ENCODE measurements at regions not wholly inside any gene's neighbourhood (a gene's known extent, or its start where the extent isn't known, plus 50 kb on each side); places are given as distances from the start of the nearest gene placed in this dataset.

DNA sequence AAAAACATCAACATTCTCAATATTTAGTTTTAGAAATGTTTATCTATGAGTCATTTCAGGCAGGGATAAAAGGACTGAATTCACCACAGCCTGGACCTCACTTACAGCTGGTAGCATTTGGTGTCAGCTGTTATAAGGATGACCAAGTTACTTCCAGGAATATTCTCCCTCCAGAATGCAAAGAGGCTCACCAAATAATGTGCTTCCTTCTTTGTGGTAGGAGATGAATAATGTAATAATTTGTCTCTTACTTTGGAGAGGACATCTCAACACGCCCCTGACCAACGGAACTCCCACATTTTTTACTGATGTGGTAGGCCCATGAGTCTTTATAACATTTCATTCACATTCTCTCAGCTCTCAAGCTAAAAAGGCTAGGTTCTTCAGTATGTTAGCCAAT, 825.9 kb upstream of the GRAMD2B start:
- Histone ChIP-seq H3K4me2 (ENCODE audit: low read depth, low read length) (no peak overlapping the region), H3K4me3 (replicated peaks in 1 of 3; ENCODE audit: insufficient read depth in 1 of 3, low read depth in 2 of 3, low read length in 3 of 3) (no peak overlapping the region), H2AFZ (ENCODE audit: low read length) (no peak overlapping the region), H3K36me3 (replicated peaks in 1 of 2; ENCODE audit: control insufficient read depth in 1 of 2, insufficient read depth in 2 of 2, low read length in 2 of 2) (no peaks in the 10 kb centered on the region), H3K27ac (ENCODE audit: extremely low read length, insufficient read depth, low read length) (no peak overlapping the region), H3K79me2 (ENCODE audit: insufficient read depth, low read length) (no peaks in the 10 kb centered on the region), H3K27me3 (ENCODE audit: control insufficient read depth in 1 of 2, insufficient read depth in 2 of 2, low read length in 2 of 2) (no peaks in the 10 kb centered on the region), H3K9ac (ENCODE audit: insufficient read depth, low read depth, low read length) (no peak overlapping the region), H3K4me1 (ENCODE audit: insufficient read depth, low read length) (no peaks in the 10 kb centered on the region), H3K9me3 (ENCODE audit: low read length) (peaks cover 40% of the 10 kb centered on the region; the same call in 1 of the 2 replicates), H4K20me1 (ENCODE audit: insufficient read depth, low read length) (no peaks in the 10 kb centered on the region)
- CTCF ChIA-PET (ENCODE audit: low intra/inter-chr PET ratio, low total read pairs): no interaction called here
- POLR2A ChIA-PET: no interaction called here
- DNase-seq (ENCODE audit: low spot score) (no peak), ATAC-seq (no peak), FAIRE-seq (no peak)
- no peak for TF ChIP-seq ARID5B (CRISPR knock-in tag; IDR thresholded peaks at IDR 0.05)
- TF ChIP-seq, protein P1, sequence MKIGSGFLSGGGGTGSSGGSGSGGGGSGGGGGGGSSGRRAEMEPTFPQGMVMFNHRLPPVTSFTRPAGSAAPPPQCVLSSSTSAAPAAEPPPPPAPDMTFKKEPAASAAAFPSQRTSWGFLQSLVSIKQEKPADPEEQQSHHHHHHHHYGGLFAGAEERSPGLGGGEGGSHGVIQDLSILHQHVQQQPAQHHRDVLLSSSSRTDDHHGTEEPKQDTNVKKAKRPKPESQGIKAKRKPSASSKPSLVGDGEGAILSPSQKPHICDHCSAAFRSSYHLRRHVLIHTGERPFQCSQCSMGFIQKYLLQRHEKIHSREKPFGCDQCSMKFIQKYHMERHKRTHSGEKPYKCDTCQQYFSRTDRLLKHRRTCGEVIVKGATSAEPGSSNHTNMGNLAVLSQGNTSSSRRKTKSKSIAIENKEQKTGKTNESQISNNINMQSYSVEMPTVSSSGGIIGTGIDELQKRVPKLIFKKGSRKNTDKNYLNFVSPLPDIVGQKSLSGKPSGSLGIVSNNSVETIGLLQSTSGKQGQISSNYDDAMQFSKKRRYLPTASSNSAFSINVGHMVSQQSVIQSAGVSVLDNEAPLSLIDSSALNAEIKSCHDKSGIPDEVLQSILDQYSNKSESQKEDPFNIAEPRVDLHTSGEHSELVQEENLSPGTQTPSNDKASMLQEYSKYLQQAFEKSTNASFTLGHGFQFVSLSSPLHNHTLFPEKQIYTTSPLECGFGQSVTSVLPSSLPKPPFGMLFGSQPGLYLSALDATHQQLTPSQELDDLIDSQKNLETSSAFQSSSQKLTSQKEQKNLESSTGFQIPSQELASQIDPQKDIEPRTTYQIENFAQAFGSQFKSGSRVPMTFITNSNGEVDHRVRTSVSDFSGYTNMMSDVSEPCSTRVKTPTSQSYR (CRISPR knock-in tag; IDR thresholded peaks at IDR 0.05; ENCODE audit: borderline replicate concordance): no peak
- TF ChIP-seq ZNF629 (CRISPR knock-in tag; conservative IDR thresholded peaks at IDR 0.05): no peak
- no peak for TF ChIP-seq ZNF709 (CRISPR knock-in tag; IDR thresholded peaks at IDR 0.05)
- TF ChIP-seq ZNF331 (CRISPR knock-in tag; IDR thresholded peaks at IDR 0.05): no peak
- no peak for TF ChIP-seq CBX1 (IDR thresholded peaks at IDR 0.05; ENCODE audit: low read depth)
- in situ Hi-C loops (cut with HindIII; ENCODE audit: extremely low pct_ligation_motif_present, low pct_unique_long_range_greater_than_20kb) (no loop called here), intact Hi-C loops (cut with micrococcal nuclease; ENCODE audit: unreplicated experiment) (no loop called here)
- BruUV-seq (replicated peaks): no TSS peak
- WGBS (ENCODE audit: low lambda C conversion rate): 0% methylated on average over 2 of the region's 2 CpGs

Measured in HepG2 (cell line).